HG03575 (cell line): ENCODE measurements at regions not wholly inside any gene's neighbourhood (a gene's known extent, or its start where the extent isn't known, plus 50 kb on each side); places are given as distances from the start of the nearest gene placed in this dataset.

Experiments used
- ATAC-seq: cut with Tn5 transposase; IDR thresholded peaks from one replicate; pipeline ENCODE4 v1.9.1; 2021; ENCODE audit not compliant: unreplicated experiment, insufficient number of reproducible peaks, low FRiP score; ENCODE audit errors: extremely low read depth

GRCh38 chr15:70314018-70314354, 216.3 kb upstream of the TLE3 start:
- no peak for ATAC-seq

DNA sequence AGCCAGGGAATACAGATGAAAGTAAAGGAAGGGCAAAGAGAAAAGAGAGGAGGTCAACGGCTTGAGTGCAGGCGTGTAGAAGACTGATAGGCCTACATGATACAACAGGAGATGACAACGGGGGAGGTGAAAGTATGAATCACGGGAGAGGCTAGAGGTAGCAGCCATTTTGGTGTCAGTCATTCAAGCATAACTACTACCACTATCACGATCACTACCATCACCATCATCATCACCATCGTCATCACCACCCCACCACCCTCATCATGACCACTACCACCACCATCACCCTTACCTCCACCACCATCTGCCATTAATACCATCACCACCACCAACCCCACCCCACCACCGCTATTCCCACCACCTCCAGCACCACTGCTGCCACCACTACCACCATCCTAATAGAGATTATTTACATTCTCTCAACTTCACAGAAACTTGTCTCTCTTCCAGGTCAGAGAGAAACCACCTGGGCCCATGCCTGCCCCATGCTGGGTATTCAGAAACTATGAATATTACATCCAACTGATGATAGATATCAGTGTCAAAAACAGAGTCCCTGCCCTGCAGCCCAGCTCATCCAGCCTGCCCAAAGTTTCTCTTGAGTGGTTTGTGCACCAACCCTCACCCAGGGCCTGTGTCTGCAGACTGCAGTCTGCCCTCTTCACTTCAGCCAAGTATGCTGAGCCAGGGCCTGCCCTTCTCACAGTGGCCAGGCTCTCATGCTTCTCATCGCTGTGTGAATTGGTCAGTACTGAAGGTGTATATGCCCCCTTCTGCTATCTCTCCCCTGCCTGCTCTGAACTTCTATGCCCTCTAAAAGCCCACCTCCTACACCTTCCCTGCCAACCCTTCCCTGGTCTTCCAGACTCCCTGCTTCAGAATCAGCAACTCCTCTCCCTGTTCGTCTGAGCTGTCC, 215.6 kb upstream of the TLE3 start:
- ATAC-seq: no peak

DNA sequence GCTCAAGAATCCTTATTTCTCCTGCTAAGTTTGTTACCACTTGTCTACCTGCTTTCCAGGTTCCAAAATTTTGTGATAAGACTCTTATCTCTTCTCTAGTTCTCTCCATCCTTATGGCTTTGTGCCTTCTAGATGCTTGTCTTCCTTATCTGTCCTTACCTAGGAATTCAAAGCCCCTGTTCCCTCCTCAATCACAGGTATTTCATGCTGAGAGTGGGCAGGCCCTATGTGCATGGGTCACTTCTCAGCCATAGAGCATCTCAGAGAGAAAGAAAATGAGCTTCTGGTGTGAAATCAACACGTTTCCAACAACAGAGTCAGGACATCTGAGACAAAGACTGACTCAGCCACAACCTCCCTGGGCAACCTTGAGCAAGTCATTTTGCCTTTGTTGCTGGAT, 214.1 kb upstream of the TLE3 start:
- ATAC-seq: no peak

DNA sequence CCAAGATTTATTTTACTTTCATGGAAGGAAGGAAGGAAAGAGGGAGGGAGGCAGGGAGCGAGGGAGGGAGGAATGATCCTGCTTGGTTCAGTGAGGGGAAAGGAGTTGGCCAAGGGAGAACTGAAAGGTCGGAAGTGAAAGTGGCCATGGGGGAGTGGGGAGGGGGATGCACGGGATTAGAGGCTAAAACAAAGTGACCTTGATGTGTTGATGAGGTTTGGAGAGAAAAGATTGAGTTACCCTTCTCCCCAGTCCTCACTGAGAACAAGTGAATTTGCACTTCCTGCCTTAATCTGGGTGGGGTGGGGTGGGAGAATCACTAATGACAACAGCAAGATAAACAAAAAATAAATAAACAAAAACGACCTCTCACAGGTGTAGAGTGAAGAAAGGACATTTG, 212.0 kb upstream of the TLE3 start:
- no peak for ATAC-seq

- no peak for ATAC-seq
Observed at GRCh38 chr15:70308735-70309434, 211.2 kb upstream of the TLE3 start.

DNA sequence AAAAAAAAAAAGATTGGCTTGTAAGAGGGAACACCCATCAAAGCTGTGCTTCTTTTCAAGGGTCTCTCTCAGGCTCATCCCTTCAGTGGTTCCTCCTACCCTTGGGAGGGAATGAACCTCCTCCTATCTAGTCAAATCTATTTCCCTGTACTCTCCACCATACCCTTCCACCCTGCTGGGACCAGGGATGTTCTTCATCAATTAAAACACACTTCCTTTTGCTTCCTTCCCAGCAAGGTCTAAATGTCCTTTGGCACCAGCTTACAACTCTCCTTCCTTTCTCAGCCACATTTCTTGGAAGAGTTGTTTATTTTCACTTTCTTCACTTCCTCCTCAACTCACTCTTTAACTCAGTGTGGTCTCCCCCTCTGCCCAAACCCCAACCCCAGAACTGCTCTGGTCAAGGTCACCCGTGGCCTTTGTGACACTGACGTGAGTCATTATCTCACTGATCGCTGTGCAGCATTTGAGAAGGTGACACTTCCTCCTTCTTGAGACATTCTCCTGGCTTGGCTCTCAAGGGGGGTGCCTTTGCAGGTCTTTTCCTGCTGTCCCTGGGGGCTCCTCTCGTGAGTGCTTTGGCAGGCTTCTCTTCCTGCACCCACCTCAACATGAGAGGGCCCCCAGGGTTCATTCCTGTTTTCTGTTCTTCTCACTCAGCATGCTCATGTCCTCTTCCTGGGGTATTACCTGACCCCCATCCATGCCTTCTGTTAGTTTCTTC, 210.5 kb upstream of the TLE3 start:
- no peak for ATAC-seq

- no peak for ATAC-seq
Observed at GRCh38 chr15:70306582-70306981, 208.9 kb upstream of the TLE3 start.

DNA sequence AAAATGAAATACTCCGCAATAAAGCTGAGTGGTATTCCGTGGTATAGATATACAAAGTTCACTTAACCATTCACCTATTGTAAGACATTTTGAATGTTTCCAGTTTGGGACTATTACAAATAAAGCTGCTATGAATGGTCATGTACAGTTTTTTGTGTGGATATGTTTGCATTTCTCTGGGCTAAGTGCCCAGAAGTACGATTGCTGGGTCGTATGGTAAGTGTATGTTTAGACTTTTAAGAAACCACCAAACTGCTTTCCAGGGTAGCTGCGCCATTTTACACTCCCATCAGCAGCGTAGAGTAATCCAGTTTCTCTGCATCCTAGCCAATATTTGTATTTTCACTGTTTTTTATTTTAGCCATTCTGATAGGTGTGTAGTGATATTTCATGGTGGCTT, 208.4 kb upstream of the TLE3 start:
- no peak for ATAC-seq

GRCh38 chr15:70303981-70304380, 206.3 kb upstream of the TLE3 start:
- ATAC-seq: no peak

DNA sequence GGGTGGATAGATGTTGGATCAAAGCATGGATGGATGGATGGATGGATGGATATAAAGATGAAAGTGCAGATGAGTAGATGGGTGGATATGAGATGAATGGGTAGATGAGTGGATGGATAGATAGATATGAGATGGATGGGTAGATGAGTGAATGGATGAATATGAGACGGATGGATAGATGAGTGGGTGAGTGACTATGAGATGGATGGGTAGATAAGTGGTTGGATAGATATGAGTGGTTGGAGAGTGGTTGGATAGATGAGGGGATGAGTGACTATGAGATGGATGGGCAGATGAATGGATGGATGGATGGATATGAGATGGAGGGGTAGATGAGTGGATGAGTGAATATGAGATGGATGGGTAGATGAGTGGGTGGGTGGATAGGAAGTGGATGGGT, 204.6 kb upstream of the TLE3 start:
- ATAC-seq: no peak

DNA sequence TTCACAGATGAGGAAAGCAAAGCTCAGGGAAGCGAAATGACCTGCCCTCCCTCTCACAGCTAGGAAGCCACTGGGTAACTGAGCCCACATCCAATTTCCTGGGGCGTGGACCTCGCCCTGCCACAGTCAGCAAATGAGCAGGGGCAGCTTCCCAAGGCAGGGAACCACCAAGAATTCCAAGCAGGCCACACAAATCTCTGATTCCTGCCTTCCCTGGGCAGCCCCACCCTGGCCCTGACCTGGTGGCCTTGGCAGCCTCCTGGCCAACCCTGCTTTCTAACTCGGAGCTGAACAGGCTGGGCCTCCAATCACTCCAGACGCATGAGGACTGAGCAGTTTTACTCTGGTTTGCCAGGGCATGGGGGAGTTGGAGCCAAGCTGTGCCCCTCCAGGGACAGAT, 203.7 kb upstream of the TLE3 start:
- ATAC-seq: no peak

GRCh38 chr15:70299931-70300869, 202.5 kb upstream of the TLE3 start:
- peak; percentile 95 for ATAC-seq

GRCh38 chr15:70297465-70298058, 199.8 kb upstream of the TLE3 start:
- no peak for ATAC-seq

GRCh38 chr15:70294731-70295305, 197.1 kb upstream of the TLE3 start:
- ATAC-seq: no peak

DNA sequence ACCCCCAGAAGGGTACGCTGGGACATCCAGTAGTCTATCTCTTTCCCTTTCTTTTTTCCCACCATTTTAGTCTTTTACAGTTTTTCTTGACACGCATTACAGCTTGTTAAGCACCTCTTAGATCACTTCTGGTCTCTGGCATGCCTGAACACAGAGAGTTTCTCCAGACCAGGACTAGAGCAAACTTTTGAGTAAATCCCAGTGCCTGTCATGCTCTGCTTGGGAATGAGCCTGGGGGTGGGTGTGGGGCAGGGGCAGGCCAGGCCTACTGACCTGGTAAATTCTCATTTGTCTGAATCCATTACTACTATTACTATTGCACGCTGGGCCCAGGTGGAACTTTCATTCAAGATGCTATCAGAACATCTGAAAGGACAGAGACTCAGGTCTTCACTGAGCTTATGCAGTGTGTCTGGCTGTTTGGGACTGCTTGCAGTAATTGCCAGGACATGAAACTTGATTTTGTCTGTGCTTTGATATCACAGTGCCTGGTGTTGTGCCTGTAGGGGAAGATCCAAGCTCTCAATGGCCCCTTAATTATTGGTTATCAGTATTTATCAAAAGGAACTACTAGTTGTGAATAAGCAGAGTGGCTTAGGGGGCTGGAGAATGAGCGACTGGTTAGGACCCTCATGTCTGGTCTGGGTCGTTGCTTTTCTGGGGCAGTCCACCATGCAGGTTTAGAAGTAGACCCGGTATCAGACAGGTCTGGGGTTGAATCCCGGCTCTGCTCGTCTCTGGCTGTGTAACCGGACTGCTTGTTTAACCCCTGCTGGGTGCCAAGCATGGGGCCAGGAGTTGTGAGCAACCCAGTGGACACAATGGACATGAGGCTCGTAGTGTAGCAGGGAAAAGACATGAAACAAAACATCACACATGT, 196.1 kb upstream of the TLE3 start:
- no peak for ATAC-seq

- no peak for ATAC-seq
Observed at GRCh38 chr15:70293138-70293537, 195.4 kb upstream of the TLE3 start.

DNA sequence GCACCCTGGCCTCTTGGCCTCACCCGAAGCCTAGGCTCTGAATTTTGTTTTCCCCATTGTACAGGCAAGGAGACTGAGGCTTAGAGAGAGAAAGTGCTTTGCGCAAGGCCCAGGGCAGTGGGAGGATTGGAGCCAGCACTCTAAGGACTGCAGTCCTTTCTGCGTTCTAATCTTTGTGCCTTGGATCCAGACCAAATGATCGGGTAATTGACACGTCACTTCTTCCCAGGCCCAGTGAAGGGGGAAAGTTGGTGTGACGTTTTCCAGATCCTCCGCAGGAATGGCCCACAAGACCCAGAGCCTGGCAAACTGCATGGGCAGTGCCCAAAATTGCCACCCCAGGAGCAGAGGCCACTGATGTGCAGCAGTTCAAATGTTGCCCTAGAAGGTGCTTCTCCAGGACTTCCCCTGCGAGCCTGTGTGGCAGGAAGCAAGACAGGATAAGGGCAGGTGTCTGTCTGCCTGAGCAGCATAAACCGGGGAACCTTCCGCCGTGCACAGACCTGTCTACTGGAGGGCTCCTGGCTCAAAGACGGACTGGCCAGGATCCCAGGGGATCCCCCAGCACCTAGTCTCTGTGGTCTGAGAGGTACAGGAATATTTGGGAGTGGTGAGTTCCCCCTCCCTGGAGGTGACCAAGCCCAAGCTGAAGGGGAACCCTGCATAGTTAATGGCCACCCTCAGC, 194.5 kb upstream of the TLE3 start:
- no peak for ATAC-seq
